KMS-11 (cell line): ENCODE measurements at regions not wholly inside any gene's neighbourhood (a gene's known extent, or its start where the extent isn't known, plus 50 kb on each side); places are given as distances from the start of the nearest gene placed in this dataset.

Source experiments
- H2AFZ ChIP-seq: fragments of 200-600 bp; sonication (generic); 2 replicates; pipeline ENCODE4 v1.6.1; 2016; ENCODE audit warnings: antibody characterized with exemption, mixed run types, low read depth
- H3K27ac ChIP-seq: fragments of 200-600 bp; sonication (generic); 2 replicates; pipeline ENCODE4 v1.6.1; 2016; ENCODE audit warnings: mild to moderate bottlenecking, mixed run types
- H3K27me3 ChIP-seq: fragments of 200-600 bp; sonication (generic); 2 replicates; pipeline ENCODE4 v1.6.1; 2017; ENCODE audit warnings: mild to moderate bottlenecking, low read depth, mixed run types, moderate library complexity; ENCODE audit not compliant: insufficient read depth
- H3K36me3 ChIP-seq: fragments of 200-600 bp; sonication (generic); 2 replicates; pipeline ENCODE4 v1.6.1; 2017; ENCODE audit warnings: mild to moderate bottlenecking, mixed run types; ENCODE audit not compliant: insufficient read depth
- H3K4me1 ChIP-seq: fragments of 200-600 bp; sonication (generic); 2 replicates; pipeline ENCODE4 v1.6.1; 2016; ENCODE audit warnings: mild to moderate bottlenecking, low read depth, mixed run types; ENCODE audit not compliant: poor library complexity, severe bottlenecking
- H3K4me2 ChIP-seq: fragments of 200-600 bp; sonication (generic); 2 replicates; pipeline ENCODE4 v1.7.0; 2016; ENCODE audit warnings: mild to moderate bottlenecking, mixed run types
- H3K4me3 ChIP-seq: fragments of 200-600 bp; sonication (generic); IDR thresholded peaks from 2 replicates; pipeline ENCODE4 v1.6.1; 2017; ENCODE audit warnings: low read depth, low read length, mixed read lengths; ENCODE audit not compliant: insufficient read depth
- H3K79me2 ChIP-seq: fragments of 200-600 bp; sonication (generic); 2 replicates; pipeline ENCODE4 v1.6.1; 2016; ENCODE audit warnings: low read depth, mixed run types; ENCODE audit not compliant: insufficient read depth
- H3K9ac ChIP-seq: fragments of 200-600 bp; sonication (generic); 2 replicates; pipeline ENCODE4 v1.6.1; 2016; ENCODE audit warnings: mild to moderate bottlenecking, mixed run types
- H4K20me1 ChIP-seq: fragments of 200-600 bp; sonication (generic); 2 replicates; pipeline ENCODE4 v1.6.1; 2016; ENCODE audit warnings: mild to moderate bottlenecking, mixed run types; ENCODE audit not compliant: insufficient read depth
- TF ChIP-seq, protein P1 (sequence below): fragments of 200-600 bp; sonication (generic); conservative IDR thresholded peaks from 2 replicates; pipeline ENCODE4 v1.6.1; 2017; ENCODE audit warnings: low read depth, mild to moderate bottlenecking, antibody characterized with exemption, low read length, moderate library complexity, mixed read lengths

DNA sequence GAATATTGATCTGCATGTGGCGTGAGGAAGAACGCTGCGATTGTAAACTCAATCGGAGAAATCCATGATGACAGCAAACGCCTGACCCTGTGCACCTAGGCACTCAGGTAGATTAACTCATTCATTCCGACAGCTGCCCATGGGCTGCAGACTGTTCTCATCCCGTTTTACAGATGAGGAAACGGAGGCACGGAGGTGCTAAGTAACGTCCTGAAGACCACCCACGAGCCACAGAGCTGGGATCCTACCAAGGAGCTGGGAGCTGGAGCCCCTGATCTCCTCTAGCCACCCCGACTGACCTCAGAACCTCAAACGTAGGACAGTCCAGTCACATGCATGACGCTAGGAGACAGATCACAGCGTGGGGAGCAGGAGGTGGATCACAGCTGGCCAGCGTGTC lies 1092.7 kb downstream of the BRD1 start:
- H3K4me3 ChIP-seq, result no peak overlapping the region
- H3K27ac ChIP-seq, result no peak overlapping the region
- no peaks in the 10 kb centered on the region for H3K4me1 ChIP-seq
- H3K36me3 ChIP-seq, result no peaks in the 10 kb centered on the region
- H3K27me3 ChIP-seq, result no peaks in the 10 kb centered on the region
- H3K9ac ChIP-seq, result no peak overlapping the region
- no peak overlapping the region for H3K4me2 ChIP-seq
- no peaks in the 10 kb centered on the region for H4K20me1 ChIP-seq
- H2AFZ ChIP-seq, result no peak overlapping the region
- TF ChIP-seq, protein P1, sequence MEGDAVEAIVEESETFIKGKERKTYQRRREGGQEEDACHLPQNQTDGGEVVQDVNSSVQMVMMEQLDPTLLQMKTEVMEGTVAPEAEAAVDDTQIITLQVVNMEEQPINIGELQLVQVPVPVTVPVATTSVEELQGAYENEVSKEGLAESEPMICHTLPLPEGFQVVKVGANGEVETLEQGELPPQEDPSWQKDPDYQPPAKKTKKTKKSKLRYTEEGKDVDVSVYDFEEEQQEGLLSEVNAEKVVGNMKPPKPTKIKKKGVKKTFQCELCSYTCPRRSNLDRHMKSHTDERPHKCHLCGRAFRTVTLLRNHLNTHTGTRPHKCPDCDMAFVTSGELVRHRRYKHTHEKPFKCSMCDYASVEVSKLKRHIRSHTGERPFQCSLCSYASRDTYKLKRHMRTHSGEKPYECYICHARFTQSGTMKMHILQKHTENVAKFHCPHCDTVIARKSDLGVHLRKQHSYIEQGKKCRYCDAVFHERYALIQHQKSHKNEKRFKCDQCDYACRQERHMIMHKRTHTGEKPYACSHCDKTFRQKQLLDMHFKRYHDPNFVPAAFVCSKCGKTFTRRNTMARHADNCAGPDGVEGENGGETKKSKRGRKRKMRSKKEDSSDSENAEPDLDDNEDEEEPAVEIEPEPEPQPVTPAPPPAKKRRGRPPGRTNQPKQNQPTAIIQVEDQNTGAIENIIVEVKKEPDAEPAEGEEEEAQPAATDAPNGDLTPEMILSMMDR, result no peak
- H3K79me2 ChIP-seq, result no peaks in the 10 kb centered on the region

DNA sequence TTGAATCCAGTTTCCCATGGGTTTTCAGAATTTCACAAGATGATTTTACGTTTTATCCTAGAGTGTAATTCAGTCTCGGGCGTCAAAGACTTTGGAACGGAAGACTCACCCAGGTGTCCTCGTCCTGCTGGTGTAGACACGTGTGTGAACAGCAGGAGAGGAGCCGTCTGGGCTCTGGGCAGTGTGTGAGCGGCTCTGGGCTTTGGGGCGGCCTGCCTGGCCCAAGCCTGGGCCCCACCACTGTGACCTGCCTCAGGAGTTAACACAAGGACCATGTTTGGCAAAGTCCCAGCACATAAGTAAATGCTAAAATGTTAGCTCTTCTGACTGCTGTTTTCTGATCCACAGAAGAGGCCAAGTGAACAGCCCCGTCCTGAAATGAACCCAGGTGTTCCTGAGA lies 1093.3 kb downstream of the BRD1 start:
- Histone ChIP-seq H3K9ac (no peak overlapping the region), H2AFZ (no peak overlapping the region), H3K4me1 (no peaks in the 10 kb centered on the region), H3K4me3 (no peak overlapping the region), H3K27me3 (no peaks in the 10 kb centered on the region), H3K27ac (no peak overlapping the region), H3K36me3 (no peaks in the 10 kb centered on the region), H4K20me1 (no peaks in the 10 kb centered on the region), H3K4me2 (no peak overlapping the region), H3K79me2 (no peaks in the 10 kb centered on the region)
- TF ChIP-seq, protein P1, result no peak

DNA sequence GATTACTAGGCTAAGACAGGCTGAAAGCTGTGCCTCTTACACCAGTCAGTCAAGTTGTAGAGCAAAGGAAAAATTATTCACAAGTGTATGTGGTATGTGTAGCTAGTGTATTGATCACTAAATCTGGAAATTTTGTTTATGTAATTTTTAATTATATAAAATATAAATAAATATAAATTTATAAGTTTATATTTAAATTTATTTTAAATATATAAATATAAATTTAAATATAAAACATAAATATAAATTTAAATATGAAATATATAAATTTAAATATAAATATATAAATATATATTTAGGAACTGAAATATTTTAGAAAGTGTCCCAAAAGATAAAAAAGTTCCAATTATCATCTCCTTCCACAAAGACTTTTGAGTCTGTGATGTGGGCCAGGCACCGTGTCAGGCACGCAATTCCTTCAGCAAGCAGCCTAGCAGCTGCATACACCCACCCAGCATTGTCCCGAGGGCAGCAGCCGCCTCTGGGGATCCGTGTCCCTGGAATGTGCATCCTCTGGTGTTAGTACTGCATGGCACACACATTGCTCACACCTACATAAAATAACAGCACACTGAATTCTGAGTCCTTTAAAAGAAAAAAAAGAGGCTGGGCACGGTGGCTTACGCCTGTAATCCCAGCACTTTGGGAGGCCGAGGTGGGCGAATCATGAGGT lies 1098.0 kb downstream of the BRD1 start:
- H3K4me2 ChIP-seq, result no peak overlapping the region
- no peak overlapping the region for H2AFZ ChIP-seq
- no peak overlapping the region for H3K4me3 ChIP-seq
- H3K4me1 ChIP-seq, result no peaks in the 10 kb centered on the region
- H4K20me1 ChIP-seq, result no peaks in the 10 kb centered on the region
- no peaks in the 10 kb centered on the region for H3K79me2 ChIP-seq
- H3K9ac ChIP-seq, result no peak overlapping the region
- H3K27ac ChIP-seq, result no peak overlapping the region
- no peaks in the 10 kb centered on the region for H3K36me3 ChIP-seq
- H3K27me3 ChIP-seq, result no peaks in the 10 kb centered on the region; the same call in 1 of the 2 replicates
- TF ChIP-seq, protein P1, result no peak

DNA sequence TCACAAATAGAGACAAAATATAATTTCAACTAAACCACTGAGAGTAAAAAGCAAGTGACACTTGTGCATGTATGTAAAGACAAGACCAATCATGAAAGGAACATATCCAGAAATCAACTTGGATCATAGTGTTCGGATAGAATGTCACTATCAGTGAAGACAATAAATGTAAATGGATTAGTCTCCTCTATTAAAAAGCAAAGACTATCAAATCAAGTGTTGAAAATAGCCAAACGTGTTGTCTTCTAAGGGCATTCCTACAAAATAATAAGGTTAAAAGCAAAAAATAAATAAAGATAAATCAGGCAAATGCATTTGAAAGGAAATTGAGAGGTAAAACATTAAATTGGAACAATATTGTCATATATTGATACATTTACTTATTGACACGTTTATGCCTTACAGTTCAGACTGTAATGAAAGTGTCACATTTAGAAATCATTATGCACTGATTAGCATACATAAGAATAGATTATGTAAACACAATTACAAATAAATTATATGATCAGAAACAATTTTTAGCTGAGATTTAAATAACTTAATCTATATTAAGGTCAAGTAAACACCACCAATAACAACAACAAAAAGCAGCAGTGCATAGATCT lies 1100.1 kb downstream of the BRD1 start:
- Histone ChIP-seq H4K20me1 (no peaks in the 10 kb centered on the region), H3K27ac (no peak overlapping the region), H3K79me2 (no peaks in the 10 kb centered on the region), H3K27me3 (no peaks in the 10 kb centered on the region; the same call in 1 of the 2 replicates), H3K4me3 (no peak overlapping the region), H3K36me3 (no peaks in the 10 kb centered on the region), H2AFZ (no peak overlapping the region), H3K4me1 (no peaks in the 10 kb centered on the region), H3K9ac (no peak overlapping the region), H3K4me2 (no peak overlapping the region)
- TF ChIP-seq, protein P1, result no peak
